SHP77 treated with DMSO at 0.1 percent for 48 hours (cell line): ENCODE measurements at regions not wholly inside any gene's neighbourhood (a gene's known extent, or its start where the extent isn't known, plus 50 kb on each side); places are given as distances from the start of the nearest gene placed in this dataset.

Experiments used
- DNase-seq: peaks from one replicate; lab custom pipeline; 2025; lab: John Stamatoyannopoulos, UW

- no peak for DNase-seq
Measured at GRCh38 chr2:164090533-164090932, 354.7 kb upstream of the FIGN start.

DNA sequence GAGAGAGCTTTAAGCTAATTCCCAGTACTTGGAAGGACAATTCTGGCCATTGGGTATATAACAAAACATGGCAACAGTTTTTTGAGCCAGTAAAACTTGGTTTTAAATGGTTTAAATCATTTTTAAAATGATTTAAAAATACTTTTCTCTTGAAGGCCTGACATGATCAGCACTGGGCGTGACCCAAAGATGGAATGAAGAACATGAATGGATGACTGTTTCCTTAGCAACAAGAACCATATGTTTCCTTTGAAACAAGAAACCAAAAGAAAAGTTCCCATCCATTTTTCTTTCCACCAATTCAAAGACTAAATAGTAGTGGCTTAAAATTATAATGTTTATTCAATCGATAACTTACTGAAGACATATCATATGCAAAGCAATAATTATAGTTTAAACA lies 348.3 kb upstream of the FIGN start:
- no peak for DNase-seq

GRCh38 chr2:164080486-164080885 lies 344.7 kb upstream of the FIGN start:
- no peak for DNase-seq

GRCh38 chr2:164079258-164079657 lies 343.4 kb upstream of the FIGN start:
- no peak for DNase-seq

GRCh38 chr2:164078421-164078820 lies 342.6 kb upstream of the FIGN start:
- DNase-seq = no peak

DNA sequence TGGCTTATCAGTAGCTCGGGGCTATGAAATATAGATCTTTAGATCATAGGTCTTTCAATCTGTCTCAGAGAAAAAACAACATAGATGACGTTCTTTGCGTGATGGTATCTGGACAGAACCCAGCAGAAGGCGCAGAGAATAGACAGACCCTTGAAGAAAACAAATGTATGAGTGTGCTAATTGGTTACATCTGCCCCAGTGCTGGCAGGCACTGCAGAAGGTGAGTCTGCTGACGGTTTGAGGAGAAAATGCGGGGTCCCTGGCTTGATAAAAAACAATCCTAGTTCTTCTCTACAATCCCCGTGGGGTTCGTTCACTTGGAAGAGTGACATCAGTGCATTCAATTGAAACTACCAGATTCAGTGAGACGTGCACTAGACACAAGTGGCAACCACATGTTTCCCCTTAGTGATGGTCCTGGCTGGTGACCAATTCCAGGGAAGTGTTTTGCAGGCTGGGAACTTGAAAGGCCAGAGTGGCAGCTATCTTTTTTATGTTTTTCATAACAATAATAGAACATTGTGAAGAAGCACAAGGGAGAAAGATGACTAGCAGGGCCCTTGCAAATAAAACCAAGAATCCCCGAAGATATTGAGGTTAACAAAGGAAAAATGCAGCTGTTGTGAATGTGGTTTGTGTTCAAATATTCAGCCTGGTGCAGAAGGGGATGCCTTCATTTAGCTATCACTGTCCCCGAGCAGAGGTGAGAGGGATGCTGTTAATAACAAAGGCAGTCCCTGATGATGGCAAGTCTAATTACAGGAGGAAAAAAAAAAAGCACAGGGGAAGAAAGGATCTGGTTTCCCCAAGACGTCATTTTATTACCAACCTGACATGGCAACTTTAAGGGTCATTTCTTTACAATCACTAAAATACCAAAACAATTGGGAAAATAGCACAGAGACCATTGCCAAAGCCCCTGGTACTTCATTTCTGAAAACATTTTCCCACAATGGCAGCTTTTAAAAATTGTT lies 337.6 kb upstream of the FIGN start:
- DNase-seq = no peak

DNA sequence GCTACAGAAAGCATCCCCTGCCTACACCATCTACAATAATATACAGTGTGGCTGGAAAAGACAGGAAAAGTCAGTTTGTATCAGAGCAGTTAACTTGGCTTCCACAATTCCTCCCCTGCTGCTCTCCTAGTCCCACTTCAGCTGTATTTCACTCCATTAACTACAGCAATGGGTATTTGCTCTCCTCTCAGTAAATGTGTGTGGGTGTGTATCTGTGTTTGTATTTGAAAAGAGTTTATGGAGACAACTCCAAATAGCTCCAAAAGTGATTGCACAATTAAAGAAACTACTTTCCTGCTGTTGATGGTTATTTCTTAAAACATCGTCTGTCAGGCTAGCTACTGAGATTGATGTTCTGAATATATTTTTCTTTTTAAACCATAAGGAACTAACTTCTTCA lies 333.7 kb upstream of the FIGN start:
- DNase-seq = no peak

- DNase-seq = no peak
Measured at GRCh38 chr2:164068063-164068462, 332.3 kb upstream of the FIGN start.

DNA sequence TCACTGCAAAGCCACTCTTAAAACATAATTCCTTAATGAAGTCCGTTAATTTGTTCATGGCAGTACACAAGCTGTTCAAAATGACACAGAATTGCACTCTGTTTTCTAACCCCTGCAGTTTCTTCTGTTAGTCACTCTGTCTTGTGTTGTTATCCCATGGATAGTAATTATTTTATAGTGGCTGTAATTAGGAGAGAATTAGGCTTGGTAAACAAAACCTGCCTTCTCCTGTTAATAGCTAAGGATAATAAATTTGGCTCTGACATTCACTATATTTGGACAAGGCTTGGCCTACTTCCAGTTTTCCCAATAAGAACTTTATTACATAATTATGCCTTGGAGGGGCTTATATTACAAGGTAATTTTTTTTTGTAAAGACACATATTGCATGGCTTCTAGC lies 330.3 kb upstream of the FIGN start:
- DNase-seq = no peak

DNA sequence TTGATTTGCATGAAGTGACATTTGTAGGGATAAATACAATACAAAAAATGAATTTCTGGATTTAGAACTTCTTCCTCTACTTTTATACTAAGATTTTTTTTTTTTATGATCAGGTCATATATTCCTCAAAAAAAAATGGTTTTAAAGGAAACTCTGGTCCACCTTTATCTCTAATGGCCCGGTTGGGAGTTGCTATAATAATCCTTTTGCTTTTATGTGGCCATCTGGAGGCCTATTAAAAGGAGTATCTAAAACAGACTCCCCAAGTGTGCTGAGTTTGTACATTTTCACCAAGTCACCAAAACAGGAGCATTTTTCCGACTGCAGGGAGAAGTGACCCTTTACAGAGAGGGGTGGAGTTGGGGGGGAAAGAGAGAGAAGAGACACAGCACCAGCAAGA lies 329.2 kb upstream of the FIGN start:
- DNase-seq = no peak

- DNase-seq = no peak
Measured at GRCh38 chr2:164061129-164061746, 325.4 kb upstream of the FIGN start.

DNA sequence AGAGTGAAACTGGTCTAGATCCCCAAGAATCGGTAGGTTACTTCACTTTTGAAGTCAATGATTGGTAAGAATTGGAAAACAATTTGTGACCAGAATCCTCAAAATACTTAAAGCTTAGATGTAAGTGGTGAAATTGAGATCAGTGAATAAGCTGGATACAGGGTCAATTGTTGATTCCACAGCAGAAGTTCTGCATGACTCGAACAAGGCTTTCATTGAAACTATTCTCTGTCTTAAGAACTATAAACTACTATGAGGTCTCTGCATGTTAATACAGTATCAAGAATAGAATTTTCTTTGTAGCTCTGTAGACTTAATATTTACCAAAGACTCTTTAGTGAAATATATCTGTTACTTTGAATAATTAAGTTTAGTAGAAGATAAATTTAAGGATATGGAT lies 324.2 kb upstream of the FIGN start:
- no peak for DNase-seq

GRCh38 chr2:164055623-164056022 lies 319.8 kb upstream of the FIGN start:
- DNase-seq = no peak

- no peak for DNase-seq
Measured at GRCh38 chr2:164054651-164055050, 318.8 kb upstream of the FIGN start.

GRCh38 chr2:164053021-164053420 lies 317.2 kb upstream of the FIGN start:
- DNase-seq = no peak

DNA sequence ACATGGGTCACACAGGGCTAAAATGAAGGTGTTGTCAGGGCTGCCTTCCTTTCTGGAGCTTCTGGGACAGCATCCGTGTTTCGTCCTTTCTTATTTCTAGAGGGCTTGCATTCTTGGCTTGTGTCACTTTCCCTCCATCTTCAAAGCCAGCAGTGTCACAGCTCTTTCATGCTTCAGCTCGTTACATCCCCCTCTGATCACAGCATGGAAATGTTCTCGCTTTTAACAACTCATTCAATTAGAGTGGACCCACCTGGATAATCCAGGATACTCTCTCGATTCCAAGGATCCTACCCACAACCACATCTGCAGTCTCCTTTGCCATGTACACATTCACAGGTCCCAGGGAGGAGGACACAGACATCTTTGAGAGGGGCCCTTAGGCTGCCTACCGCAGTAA lies 316.2 kb upstream of the FIGN start:
- no peak for DNase-seq

- DNase-seq = no peak
Measured at GRCh38 chr2:164048729-164049128, 312.9 kb upstream of the FIGN start.

- no peak for DNase-seq
Measured at GRCh38 chr2:164046040-164046439, 310.2 kb upstream of the FIGN start.

DNA sequence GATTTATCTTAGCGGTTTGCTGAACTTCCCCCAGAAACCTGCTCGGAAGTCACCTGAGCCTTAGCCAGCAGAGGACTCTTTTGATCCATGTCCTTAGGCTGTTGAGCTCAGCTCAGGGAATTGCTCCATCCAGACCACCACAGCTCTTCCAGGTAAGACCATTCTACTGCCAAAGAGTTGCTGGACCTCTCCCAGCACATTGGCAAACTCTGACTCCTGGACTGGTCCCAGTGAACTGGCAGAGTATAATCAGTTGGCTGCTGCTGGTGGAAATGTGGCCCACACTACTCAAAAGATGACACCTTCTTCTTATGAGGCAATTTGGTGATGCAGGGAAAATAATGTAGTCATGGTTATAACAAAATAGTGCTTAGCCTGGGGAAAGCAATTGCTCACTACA lies 308.8 kb upstream of the FIGN start:
- DNase-seq = no peak

DNA sequence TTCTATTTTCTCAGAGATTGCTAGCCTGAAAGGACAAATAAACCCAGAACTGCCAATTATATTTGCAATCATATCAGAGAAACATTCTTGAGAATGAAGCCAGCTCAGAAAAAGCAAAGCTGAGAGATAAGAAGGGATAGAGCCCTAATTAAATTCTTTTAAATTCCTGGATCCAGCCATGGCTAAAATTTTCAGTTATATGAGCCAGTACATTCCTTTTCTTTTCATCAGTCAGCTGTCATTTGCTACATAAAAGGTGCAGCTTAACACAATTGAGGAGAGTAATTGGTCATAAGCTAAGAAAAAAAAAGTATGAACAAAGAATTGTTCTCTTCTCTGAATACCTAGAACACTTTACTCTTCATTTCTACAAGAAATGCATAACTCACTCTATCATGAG lies 303.5 kb upstream of the FIGN start:
- no peak for DNase-seq

DNA sequence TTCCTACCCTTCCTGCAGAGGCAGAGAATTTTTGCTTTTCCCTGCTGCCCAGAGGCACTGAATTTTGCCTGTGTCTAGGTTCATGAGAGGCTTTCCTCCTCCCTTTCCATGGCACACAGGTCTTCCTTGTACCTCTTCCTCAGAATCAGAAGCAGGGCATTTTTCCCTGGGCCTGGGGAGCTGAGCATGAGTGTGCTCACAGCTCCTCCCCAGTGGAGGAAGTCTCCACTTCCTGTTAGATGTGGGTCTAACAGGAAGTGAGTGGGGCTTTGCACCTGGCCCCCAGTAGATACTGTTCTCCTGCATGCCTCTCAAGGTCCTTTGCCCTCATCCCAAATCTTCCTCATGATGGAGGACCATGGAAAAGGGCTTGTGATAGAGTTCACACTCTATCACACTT lies 297.2 kb upstream of the FIGN start:
- DNase-seq = no peak

DNA sequence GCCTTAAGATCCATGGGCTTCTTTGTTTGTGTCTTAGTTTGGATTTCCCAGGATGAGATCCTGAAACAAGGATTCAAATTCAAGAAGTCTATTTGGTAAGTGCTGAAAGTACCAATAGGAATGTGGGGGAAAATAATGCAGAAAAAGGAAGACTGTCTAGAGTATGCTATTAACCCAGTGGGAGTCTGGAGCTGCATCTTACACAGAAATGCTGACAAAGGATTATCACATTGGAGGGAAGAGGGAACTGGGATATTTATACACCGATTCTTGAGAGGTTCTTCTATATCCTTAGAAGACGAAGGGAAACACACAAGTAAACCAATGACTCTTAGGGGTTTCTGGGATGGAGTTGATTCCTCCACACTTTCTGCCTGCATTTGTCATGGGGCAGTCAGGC lies 294.8 kb upstream of the FIGN start:
- no peak for DNase-seq

DNA sequence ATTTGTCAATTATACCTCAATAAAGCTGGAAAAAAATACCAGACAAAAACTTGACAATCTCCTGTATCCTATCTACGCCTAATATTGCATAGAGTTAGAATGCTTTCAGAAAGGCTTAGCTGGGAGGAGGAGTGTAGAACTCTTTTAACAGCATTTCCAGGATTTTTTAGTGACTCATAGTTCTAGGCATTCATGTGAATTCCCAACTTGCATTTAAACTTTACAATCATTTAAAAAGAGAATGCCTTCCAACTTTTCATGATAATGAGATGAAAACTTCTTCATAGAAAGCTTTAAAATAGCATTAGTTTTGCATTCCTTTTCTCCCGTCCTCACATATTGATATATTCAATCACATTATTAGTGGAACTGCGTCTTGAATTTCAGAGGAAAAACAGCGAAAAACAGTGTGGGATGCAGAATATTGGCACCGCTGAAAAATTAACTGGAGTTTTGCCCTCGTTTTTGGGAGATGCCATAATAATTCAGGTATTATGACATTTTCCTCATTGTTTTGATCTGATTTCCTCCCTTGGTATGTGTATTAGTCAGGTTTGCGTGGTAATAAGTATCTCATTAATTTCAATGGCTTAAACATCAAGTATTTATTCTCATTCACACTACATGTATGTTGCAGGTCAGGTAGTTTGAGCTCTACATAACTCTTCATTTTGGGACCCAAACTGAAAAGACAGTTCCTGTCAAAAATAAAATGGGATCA lies 293.2 kb upstream of the FIGN start:
- DNase-seq = no peak
